WI38 (cell line): ENCODE measurements at regions not wholly inside any gene's neighbourhood (a gene's known extent, or its start where the extent isn't known, plus 50 kb on each side); places are given as distances from the start of the nearest gene placed in this dataset.
"Not testable (repeated sequence)": the region's sequence is repeated elsewhere in the genome, so short reads cannot be mapped to it uniquely, and the experiment has no call there.

Experiments used
- H3K4me3 ChIP-seq: 2 replicates; pipeline ENCODE4 v1.5.1; 2011; ENCODE audit warnings: low read depth, mild to moderate bottlenecking, control low read depth, low read length
- TF ChIP-seq, protein P1 (sequence below): IDR thresholded peaks from 2 replicates; pipeline ENCODE4 v1.5.1; 2012; ENCODE audit warnings: low read depth, mild to moderate bottlenecking, control low read depth, low read length

GRCh38 chr7:131051304-131051703 lies 276.4 kb upstream of the MKLN1 start:
- TF ChIP-seq, protein P1, sequence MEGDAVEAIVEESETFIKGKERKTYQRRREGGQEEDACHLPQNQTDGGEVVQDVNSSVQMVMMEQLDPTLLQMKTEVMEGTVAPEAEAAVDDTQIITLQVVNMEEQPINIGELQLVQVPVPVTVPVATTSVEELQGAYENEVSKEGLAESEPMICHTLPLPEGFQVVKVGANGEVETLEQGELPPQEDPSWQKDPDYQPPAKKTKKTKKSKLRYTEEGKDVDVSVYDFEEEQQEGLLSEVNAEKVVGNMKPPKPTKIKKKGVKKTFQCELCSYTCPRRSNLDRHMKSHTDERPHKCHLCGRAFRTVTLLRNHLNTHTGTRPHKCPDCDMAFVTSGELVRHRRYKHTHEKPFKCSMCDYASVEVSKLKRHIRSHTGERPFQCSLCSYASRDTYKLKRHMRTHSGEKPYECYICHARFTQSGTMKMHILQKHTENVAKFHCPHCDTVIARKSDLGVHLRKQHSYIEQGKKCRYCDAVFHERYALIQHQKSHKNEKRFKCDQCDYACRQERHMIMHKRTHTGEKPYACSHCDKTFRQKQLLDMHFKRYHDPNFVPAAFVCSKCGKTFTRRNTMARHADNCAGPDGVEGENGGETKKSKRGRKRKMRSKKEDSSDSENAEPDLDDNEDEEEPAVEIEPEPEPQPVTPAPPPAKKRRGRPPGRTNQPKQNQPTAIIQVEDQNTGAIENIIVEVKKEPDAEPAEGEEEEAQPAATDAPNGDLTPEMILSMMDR = no peak
- H3K4me3 ChIP-seq = no peak overlapping the region

- TF ChIP-seq, protein P1 = no peak
- H3K4me3 ChIP-seq = no peak overlapping the region
These were observed 275.3 kb upstream of the MKLN1 start for GRCh38 chr7:131052285-131052904.

DNA sequence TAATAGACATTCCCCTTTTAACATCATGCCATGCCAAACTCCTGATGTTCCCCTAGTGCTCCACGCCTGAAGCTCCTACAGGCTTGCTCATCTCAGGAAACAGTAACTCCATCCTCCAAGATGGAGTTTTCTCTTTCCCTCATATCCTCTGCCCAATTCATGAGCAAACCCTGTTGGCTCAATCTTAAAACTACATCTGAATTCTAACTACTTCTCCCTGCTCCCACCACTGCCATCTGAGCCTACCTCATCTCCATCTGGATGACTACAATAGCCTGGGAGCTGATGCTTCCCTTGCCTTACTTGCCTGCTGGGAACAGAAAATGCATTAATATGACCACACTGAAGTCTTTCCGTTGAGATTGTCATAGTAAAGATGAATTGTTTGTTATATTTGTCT lies 271.7 kb upstream of the MKLN1 start:
- TF ChIP-seq, protein P1 = no peak

GRCh38 chr7:131057015-131057793 lies 270.5 kb upstream of the MKLN1 start:
- no peak overlapping the region for H3K4me3 ChIP-seq
- TF ChIP-seq, protein P1 = no peak

More for the DNA sequence above, 271.7 kb upstream of the MKLN1 start:
- no peak overlapping the region for H3K4me3 ChIP-seq

- TF ChIP-seq, protein P1 = no peak
- no peak overlapping the region for H3K4me3 ChIP-seq
These were observed 269.9 kb upstream of the MKLN1 start for GRCh38 chr7:131057794-131058070.

DNA sequence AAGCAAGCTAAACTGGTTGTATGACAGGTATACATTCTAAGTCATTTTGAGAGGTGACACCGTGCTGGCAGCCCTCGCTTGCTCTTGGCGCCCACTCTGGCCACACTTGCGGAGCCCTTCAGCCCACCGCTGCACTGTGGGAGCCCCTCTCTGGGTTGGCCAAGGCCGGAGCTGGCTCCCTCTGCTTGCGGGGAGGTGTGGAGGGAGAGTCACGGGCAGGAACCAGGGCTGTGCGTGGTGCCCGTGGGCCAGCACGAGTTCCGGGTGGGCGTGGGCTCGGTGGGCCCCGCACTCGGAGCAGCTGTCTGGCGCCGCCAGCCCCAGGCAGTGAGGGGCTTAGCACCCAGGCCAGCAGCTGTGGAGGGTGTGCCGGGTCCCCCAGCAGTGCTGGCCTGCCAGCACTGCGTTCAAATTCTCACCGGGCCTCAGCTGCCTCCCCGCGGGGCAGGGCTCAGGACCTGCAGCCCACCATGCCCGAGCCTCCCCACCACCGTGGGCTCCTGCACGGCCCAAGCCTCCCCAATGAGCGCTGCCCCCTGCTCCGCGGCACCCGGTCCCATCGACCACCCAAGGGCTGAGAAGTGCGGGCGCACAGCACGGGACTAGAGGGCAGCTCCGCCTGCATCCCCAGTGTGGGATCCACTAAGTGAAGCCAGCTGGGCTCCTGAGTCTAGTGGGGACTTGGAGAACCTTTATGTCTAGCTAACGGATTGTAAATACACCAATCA lies 269.0 kb upstream of the MKLN1 start:
- not testable (repeated sequence) for H3K4me3 ChIP-seq

DNA sequence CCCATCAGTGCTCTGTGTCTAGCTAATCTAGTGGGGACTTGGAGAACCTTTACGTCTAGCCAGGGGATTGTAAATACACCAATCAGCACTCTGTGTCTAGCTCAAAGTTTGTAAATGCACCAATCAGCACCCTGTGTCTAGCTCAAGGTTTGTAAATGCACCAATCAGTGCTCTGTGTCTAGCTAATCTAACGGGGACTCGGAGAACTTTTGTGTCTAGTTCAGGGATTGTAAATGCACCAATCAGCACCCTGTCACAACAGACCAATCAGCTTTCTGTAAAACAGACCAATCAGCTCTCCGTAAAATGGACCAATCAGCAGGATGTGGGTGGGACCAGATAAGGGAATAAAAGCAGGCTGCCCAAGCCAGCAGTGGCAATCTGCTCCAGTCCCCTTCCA lies 268.3 kb upstream of the MKLN1 start:
- H3K4me3 ChIP-seq = not testable (repeated sequence)

DNA sequence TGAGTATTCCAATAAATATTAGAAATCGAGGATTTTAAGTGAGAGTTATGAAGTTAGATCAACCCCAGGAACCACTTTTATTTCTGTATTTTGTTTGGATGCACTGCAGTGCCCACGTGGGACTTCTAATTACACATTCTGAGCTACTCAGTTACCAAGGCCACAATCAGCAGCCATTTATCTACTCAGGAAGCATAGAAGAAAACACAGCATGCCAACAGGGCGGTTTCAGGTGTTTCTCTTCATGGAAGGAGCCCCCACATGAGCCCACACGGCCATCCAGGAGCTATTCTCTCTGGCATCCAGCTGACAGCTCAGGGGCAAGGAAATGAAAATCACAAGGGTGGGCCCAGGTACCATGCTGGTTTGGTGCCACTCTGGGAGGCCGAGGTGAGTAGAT lies 266.5 kb upstream of the MKLN1 start:
- TF ChIP-seq, protein P1 = no peak
- H3K4me3 ChIP-seq = no peak overlapping the region
